Activated naive CD4-positive, alpha-beta T cell treated with anti-CD3 and anti-CD28 coated beads, Interleukin-2, amount 10 ng/mL, durations not matched to agents 7 days and 5 days (primary cell): ENCODE measurements at regions not wholly inside any gene's neighbourhood (a gene's known extent, or its start where the extent isn't known, plus 50 kb on each side); places are given as distances from the start of the nearest gene placed in this dataset.

Source experiments
- CTCF ChIA-PET: fragments of 350-600 bp; sonication (Branson Sonifier 250); formaldehyde crosslinking; loops from one replicate; lab custom pipeline; 2021; ENCODE audit warnings: antibody characterized with exemption; lab: Charles Lee
- DNase-seq: peaks from one replicate; pipeline ENCODE4 v3.0.0-alpha.2; 2020
- H3K27ac Mint-ChIP-seq: one replicate; pipeline ENCODE4 v1.8.0; 2021; ENCODE audit warnings: mild to moderate bottlenecking, moderate library complexity, mixed read lengths
- H3K27me3 Mint-ChIP-seq: one replicate; pipeline ENCODE4 v1.8.0; 2021; ENCODE audit warnings: mild to moderate bottlenecking, mixed read lengths
- H3K36me3 Mint-ChIP-seq: one replicate; pipeline ENCODE4 v1.8.0; 2021; ENCODE audit warnings: mixed read lengths
- H3K4me1 Mint-ChIP-seq: one replicate; pipeline ENCODE4 v1.8.0; 2021; ENCODE audit warnings: mixed read lengths
- H3K4me3 Mint-ChIP-seq: one replicate; pipeline ENCODE4 v1.8.0; 2021; ENCODE audit warnings: mild to moderate bottlenecking, moderate library complexity, mixed read lengths
- H3K9me3 Mint-ChIP-seq: one replicate; pipeline ENCODE4 v1.8.0; 2021; ENCODE audit warnings: mixed read lengths

GRCh38 chr18:38307914-38308313, 742.3 kb upstream of the CELF4 start:
- no peak overlapping the region for H3K27ac Mint-ChIP-seq
- H3K9me3 Mint-ChIP-seq = no peaks in the 10 kb centered on the region
- no peaks in the 10 kb centered on the region for H3K4me1 Mint-ChIP-seq
- CTCF ChIA-PET = no interaction called here
- DNase-seq = no peak
- H3K36me3 Mint-ChIP-seq = no peaks in the 10 kb centered on the region
- H3K27me3 Mint-ChIP-seq = no peaks in the 10 kb centered on the region
- no peak overlapping the region for H3K4me3 Mint-ChIP-seq

- no peaks in the 10 kb centered on the region for H3K36me3 Mint-ChIP-seq
- H3K27me3 Mint-ChIP-seq = no peaks in the 10 kb centered on the region
- peaks cover 6% of the 10 kb centered on the region for H3K9me3 Mint-ChIP-seq
- H3K27ac Mint-ChIP-seq = no peak overlapping the region
- H3K4me1 Mint-ChIP-seq = no peaks in the 10 kb centered on the region
- no peak for DNase-seq
- no peak overlapping the region for H3K4me3 Mint-ChIP-seq
- CTCF ChIA-PET = no interaction called here
Observed at GRCh38 chr18:38305961-38306360, 740.4 kb upstream of the CELF4 start.

- Mint-ChIP-seq H3K4me3 (no peak overlapping the region), H3K4me1 (no peaks in the 10 kb centered on the region), H3K27ac (no peak overlapping the region), H3K9me3 (peaks cover 6% of the 10 kb centered on the region), H3K36me3 (no peaks in the 10 kb centered on the region), H3K27me3 (no peaks in the 10 kb centered on the region)
- no peak for DNase-seq
- CTCF ChIA-PET = no interaction called here
Observed at GRCh38 chr18:38301621-38302020, 736.0 kb upstream of the CELF4 start.

GRCh38 chr18:38297910-38298309, 732.3 kb upstream of the CELF4 start:
- H3K27ac Mint-ChIP-seq = no peak overlapping the region
- no peak overlapping the region for H3K4me3 Mint-ChIP-seq
- no peaks in the 10 kb centered on the region for H3K36me3 Mint-ChIP-seq
- H3K27me3 Mint-ChIP-seq = no peaks in the 10 kb centered on the region
- CTCF ChIA-PET = no interaction called here
- no peaks in the 10 kb centered on the region for H3K4me1 Mint-ChIP-seq
- peaks cover 6% of the 10 kb centered on the region for H3K9me3 Mint-ChIP-seq
- DNase-seq = no peak

GRCh38 chr18:38290229-38290628, 724.6 kb upstream of the CELF4 start:
- H3K9me3 Mint-ChIP-seq = no peaks in the 10 kb centered on the region
- H3K4me1 Mint-ChIP-seq = no peaks in the 10 kb centered on the region
- CTCF ChIA-PET = no interaction called here

GRCh38 chr18:38284972-38285371, 719.4 kb upstream of the CELF4 start:
- Mint-ChIP-seq H3K4me3 (no peak overlapping the region), H3K9me3 (peaks cover 2% of the 10 kb centered on the region), H3K27ac (no peak overlapping the region), H3K27me3 (no peaks in the 10 kb centered on the region), H3K36me3 (no peaks in the 10 kb centered on the region), H3K4me1 (no peaks in the 10 kb centered on the region)
- CTCF ChIA-PET = no interaction called here
- DNase-seq = no peak

More at GRCh38 chr18:38290229-38290628, 724.6 kb upstream of the CELF4 start:
- Mint-ChIP-seq H3K27ac (no peak overlapping the region), H3K4me3 (no peak overlapping the region), H3K36me3 (no peaks in the 10 kb centered on the region), H3K27me3 (no peaks in the 10 kb centered on the region)
- DNase-seq = no peak

GRCh38 chr18:38263066-38263465, 697.5 kb upstream of the CELF4 start:
- Mint-ChIP-seq H3K27ac (no peak overlapping the region), H3K4me3 (no peak overlapping the region), H3K36me3 (no peaks in the 10 kb centered on the region), H3K4me1 (no peaks in the 10 kb centered on the region), H3K27me3 (no peaks in the 10 kb centered on the region), H3K9me3 (peaks cover 2% of the 10 kb centered on the region)
- CTCF ChIA-PET = no interaction called here
- DNase-seq = no peak

GRCh38 chr18:38262661-38263060, 697.1 kb upstream of the CELF4 start:
- CTCF ChIA-PET = no interaction called here
- Mint-ChIP-seq H3K27me3 (no peaks in the 10 kb centered on the region), H3K4me1 (no peaks in the 10 kb centered on the region), H3K36me3 (no peaks in the 10 kb centered on the region), H3K9me3 (peaks cover 2% of the 10 kb centered on the region), H3K27ac (no peak overlapping the region), H3K4me3 (no peak overlapping the region)
- DNase-seq = no peak

- CTCF ChIA-PET = no interaction called here
Observed at GRCh38 chr18:38257661-38258060, 692.1 kb upstream of the CELF4 start.

GRCh38 chr18:38256366-38256765, 690.8 kb upstream of the CELF4 start:
- Mint-ChIP-seq H3K36me3 (no peaks in the 10 kb centered on the region), H3K4me3 (no peak overlapping the region), H3K27me3 (no peaks in the 10 kb centered on the region)

More at GRCh38 chr18:38257661-38258060, 692.1 kb upstream of the CELF4 start:
- Mint-ChIP-seq H3K4me1 (no peaks in the 10 kb centered on the region), H3K9me3 (peaks cover 2% of the 10 kb centered on the region), H3K4me3 (no peak overlapping the region), H3K27ac (no peak overlapping the region), H3K27me3 (no peaks in the 10 kb centered on the region), H3K36me3 (no peaks in the 10 kb centered on the region)
- DNase-seq = no peak

GRCh38 chr18:38250971-38251370, 685.4 kb upstream of the CELF4 start:
- no peak for DNase-seq
- H3K27me3 Mint-ChIP-seq = no peaks in the 10 kb centered on the region
- H3K4me1 Mint-ChIP-seq = no peaks in the 10 kb centered on the region
- no peaks in the 10 kb centered on the region for H3K36me3 Mint-ChIP-seq
- CTCF ChIA-PET = no interaction called here
- H3K9me3 Mint-ChIP-seq = peaks cover 2% of the 10 kb centered on the region
- H3K27ac Mint-ChIP-seq = no peak overlapping the region
- no peak overlapping the region for H3K4me3 Mint-ChIP-seq

More at GRCh38 chr18:38256366-38256765, 690.8 kb upstream of the CELF4 start:
- DNase-seq = no peak
- Mint-ChIP-seq H3K9me3 (peaks cover 2% of the 10 kb centered on the region), H3K27ac (no peak overlapping the region), H3K4me1 (no peaks in the 10 kb centered on the region)
- CTCF ChIA-PET = no interaction called here

GRCh38 chr18:38244480-38244879, 678.9 kb upstream of the CELF4 start:
- Mint-ChIP-seq H3K36me3 (no peaks in the 10 kb centered on the region), H3K27me3 (no peaks in the 10 kb centered on the region), H3K9me3 (peaks cover 8% of the 10 kb centered on the region), H3K4me1 (no peaks in the 10 kb centered on the region), H3K27ac (no peak overlapping the region), H3K4me3 (no peak overlapping the region)
- DNase-seq = no peak
- CTCF ChIA-PET = no interaction called here

GRCh38 chr18:38243291-38243690, 677.7 kb upstream of the CELF4 start:
- DNase-seq = no peak
- H3K4me3 Mint-ChIP-seq = no peak overlapping the region
- CTCF ChIA-PET = no interaction called here
- H3K4me1 Mint-ChIP-seq = no peaks in the 10 kb centered on the region
- H3K27ac Mint-ChIP-seq = no peak overlapping the region
- no peaks in the 10 kb centered on the region for H3K36me3 Mint-ChIP-seq
- no peaks in the 10 kb centered on the region for H3K27me3 Mint-ChIP-seq
- peaks cover 8% of the 10 kb centered on the region for H3K9me3 Mint-ChIP-seq

GRCh38 chr18:38241736-38242135, 676.1 kb upstream of the CELF4 start:
- Mint-ChIP-seq H3K4me3 (no peak overlapping the region), H3K27ac (no peak overlapping the region), H3K36me3 (no peaks in the 10 kb centered on the region), H3K9me3 (peaks cover 8% of the 10 kb centered on the region), H3K4me1 (no peaks in the 10 kb centered on the region), H3K27me3 (no peaks in the 10 kb centered on the region)
- CTCF ChIA-PET = no interaction called here
- DNase-seq = no peak

GRCh38 chr18:38241216-38241615, 675.6 kb upstream of the CELF4 start:
- H3K4me3 Mint-ChIP-seq = no peak overlapping the region
- CTCF ChIA-PET = no interaction called here
- H3K4me1 Mint-ChIP-seq = no peaks in the 10 kb centered on the region
- DNase-seq = no peak
- H3K36me3 Mint-ChIP-seq = no peaks in the 10 kb centered on the region
- H3K9me3 Mint-ChIP-seq = peaks cover 8% of the 10 kb centered on the region
- H3K27ac Mint-ChIP-seq = no peak overlapping the region
- no peaks in the 10 kb centered on the region for H3K27me3 Mint-ChIP-seq

GRCh38 chr18:38239606-38240005, 674.0 kb upstream of the CELF4 start:
- Mint-ChIP-seq H3K9me3 (peaks cover 8% of the 10 kb centered on the region), H3K4me3 (no peak overlapping the region), H3K27ac (no peak overlapping the region), H3K36me3 (no peaks in the 10 kb centered on the region), H3K4me1 (no peaks in the 10 kb centered on the region), H3K27me3 (no peaks in the 10 kb centered on the region)
- DNase-seq = no peak
- CTCF ChIA-PET = no interaction called here
